Neural progenitor cell (in vitro differentiated cells): ENCODE measurements at regions not wholly inside any gene's neighbourhood (a gene's known extent, or its start where the extent isn't known, plus 50 kb on each side); places are given as distances from the start of the nearest gene placed in this dataset.
"Not testable (repeated sequence)": the region's sequence is repeated elsewhere in the genome, so short reads cannot be mapped to it uniquely, and the experiment has no call there.

Experiments
- EZH2 ChIP-seq: fragments of 200-600 bp; sonication (generic); IDR thresholded peaks from 2 replicates; pipeline ENCODE4 v1.6.1; 2017; ENCODE audit warnings: antibody characterized with exemption, mild to moderate bottlenecking, moderate library complexity
- TF ChIP-seq, protein P1 (sequence below): fragments of 200-600 bp; sonication (generic); IDR thresholded peaks from 2 replicates; pipeline ENCODE4 v1.5.1; 2017; ENCODE audit warnings: antibody characterized with exemption, mild to moderate bottlenecking

DNA sequence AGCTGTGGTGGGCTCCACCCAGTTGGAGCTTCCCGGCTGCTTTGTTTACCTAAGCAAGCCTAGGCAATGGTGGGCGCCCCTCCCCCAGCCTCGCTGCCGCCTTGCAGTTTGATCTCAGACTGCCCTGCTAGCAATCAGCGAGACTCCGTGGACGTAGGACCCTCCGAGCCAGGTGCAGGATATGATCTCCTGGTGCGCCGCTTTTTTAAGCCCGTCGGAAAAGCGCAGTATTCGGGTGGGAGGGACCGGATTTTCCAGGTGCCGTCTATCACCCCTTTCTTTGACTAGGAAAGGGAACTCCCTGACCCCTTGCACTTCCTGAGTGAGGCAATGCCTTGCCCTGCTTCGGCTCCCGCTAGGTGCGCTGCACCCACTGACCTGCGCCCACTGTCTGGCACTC lies 170.9 kb upstream of the ZBTB20 start:
- TF ChIP-seq, protein P1, sequence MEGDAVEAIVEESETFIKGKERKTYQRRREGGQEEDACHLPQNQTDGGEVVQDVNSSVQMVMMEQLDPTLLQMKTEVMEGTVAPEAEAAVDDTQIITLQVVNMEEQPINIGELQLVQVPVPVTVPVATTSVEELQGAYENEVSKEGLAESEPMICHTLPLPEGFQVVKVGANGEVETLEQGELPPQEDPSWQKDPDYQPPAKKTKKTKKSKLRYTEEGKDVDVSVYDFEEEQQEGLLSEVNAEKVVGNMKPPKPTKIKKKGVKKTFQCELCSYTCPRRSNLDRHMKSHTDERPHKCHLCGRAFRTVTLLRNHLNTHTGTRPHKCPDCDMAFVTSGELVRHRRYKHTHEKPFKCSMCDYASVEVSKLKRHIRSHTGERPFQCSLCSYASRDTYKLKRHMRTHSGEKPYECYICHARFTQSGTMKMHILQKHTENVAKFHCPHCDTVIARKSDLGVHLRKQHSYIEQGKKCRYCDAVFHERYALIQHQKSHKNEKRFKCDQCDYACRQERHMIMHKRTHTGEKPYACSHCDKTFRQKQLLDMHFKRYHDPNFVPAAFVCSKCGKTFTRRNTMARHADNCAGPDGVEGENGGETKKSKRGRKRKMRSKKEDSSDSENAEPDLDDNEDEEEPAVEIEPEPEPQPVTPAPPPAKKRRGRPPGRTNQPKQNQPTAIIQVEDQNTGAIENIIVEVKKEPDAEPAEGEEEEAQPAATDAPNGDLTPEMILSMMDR, result not testable (repeated sequence)
- not testable (repeated sequence) for TF ChIP-seq EZH2
